ENCODE measurements at regions not wholly inside any gene's neighbourhood (a gene's known extent, or its start where the extent isn't known, plus 50 kb on each side); places are given as distances from the start of the nearest gene placed in this dataset.

GRCh38 chr12:4024701-4025100, 151.5 kb upstream of the PARP11 start:
- Mint-ChIP-seq H3K27me3 (ENCODE audit: low read depth) (peaks cover 46% of the 10 kb centered on the region), H3K4me3 (ENCODE audit: unreplicated experiment) (no peak overlapping the region), H3K4me1 (ENCODE audit: low read depth) (peaks cover 4% of the 10 kb centered on the region), H3K27ac (ENCODE audit: unreplicated experiment) (no peak overlapping the region), H3K9me3 (ENCODE audit: low read depth) (no peaks in the 10 kb centered on the region), H3K36me3 (ENCODE audit: low read depth) (peaks cover 3% of the 10 kb centered on the region)
- DNase-seq (ENCODE audit: low spot score), result no peak
- no peak for TF ChIP-seq CTCF (IDR thresholded peaks at IDR 0.05)

- peaks cover 5% of the 10 kb centered on the region for H3K4me1 Mint-ChIP-seq (ENCODE audit: low read depth)
- no peak overlapping the region for H3K4me3 Mint-ChIP-seq (ENCODE audit: unreplicated experiment)
These were observed 142.3 kb upstream of the PARP11 start for GRCh38 chr12:4015225-4016091.

GRCh38 chr12:4014858-4015224, 141.6 kb upstream of the PARP11 start:
- Mint-ChIP-seq H3K4me1 (ENCODE audit: low read depth) (peaks cover 5% of the 10 kb centered on the region), H3K4me3 (ENCODE audit: unreplicated experiment) (no peak overlapping the region), H3K9me3 (ENCODE audit: low read depth) (no peaks in the 10 kb centered on the region), H3K27ac (ENCODE audit: unreplicated experiment) (no peak overlapping the region), H3K36me3 (ENCODE audit: low read depth) (peaks cover 2% of the 10 kb centered on the region), H3K27me3 (ENCODE audit: low read depth) (peaks cover 52% of the 10 kb centered on the region)
- no peak for DNase-seq (ENCODE audit: low spot score)
- TF ChIP-seq CTCF (IDR thresholded peaks at IDR 0.05), result no peak

More at GRCh38 chr12:4015225-4016091, 142.3 kb upstream of the PARP11 start:
- DNase-seq (ENCODE audit: low spot score), result no peak
- Mint-ChIP-seq H3K36me3 (ENCODE audit: low read depth) (peaks cover 2% of the 10 kb centered on the region), H3K27ac (ENCODE audit: unreplicated experiment) (no peak overlapping the region), H3K9me3 (ENCODE audit: low read depth) (no peaks in the 10 kb centered on the region), H3K27me3 (ENCODE audit: low read depth) (peaks cover 49% of the 10 kb centered on the region)
- TF ChIP-seq CTCF (IDR thresholded peaks at IDR 0.05), result no peak

- Mint-ChIP-seq H3K27ac (ENCODE audit: unreplicated experiment) (no peak overlapping the region), H3K4me3 (ENCODE audit: unreplicated experiment) (no peak overlapping the region), H3K36me3 (ENCODE audit: low read depth) (peaks cover 2% of the 10 kb centered on the region), H3K27me3 (ENCODE audit: low read depth) (peaks cover 53% of the 10 kb centered on the region), H3K4me1 (ENCODE audit: low read depth) (peaks cover 5% of the 10 kb centered on the region), H3K9me3 (ENCODE audit: low read depth) (no peaks in the 10 kb centered on the region)
- no peak for DNase-seq (ENCODE audit: low spot score)
- no peak for TF ChIP-seq CTCF (IDR thresholded peaks at IDR 0.05)
These were observed 141.2 kb upstream of the PARP11 start for GRCh38 chr12:4014444-4014843.

- Mint-ChIP-seq H3K4me1 (ENCODE audit: low read depth) (peaks cover 5% of the 10 kb centered on the region), H3K36me3 (ENCODE audit: low read depth) (peaks cover 2% of the 10 kb centered on the region), H3K4me3 (ENCODE audit: unreplicated experiment) (no peak overlapping the region), H3K27me3 (ENCODE audit: low read depth) (peaks cover 51% of the 10 kb centered on the region), H3K27ac (ENCODE audit: unreplicated experiment) (no peak overlapping the region), H3K9me3 (ENCODE audit: low read depth) (no peaks in the 10 kb centered on the region)
- DNase-seq (ENCODE audit: low spot score), result no peak
- no peak for TF ChIP-seq CTCF (IDR thresholded peaks at IDR 0.05)
These were observed 140.1 kb upstream of the PARP11 start for GRCh38 chr12:4012977-4013968.
